Activated naive CD8-positive, alpha-beta T cell treated with anti-CD3 and anti-CD28 coated beads, Interleukin-2, amount 50 U/mL, for 24 hours (primary cell): ENCODE measurements at regions not wholly inside any gene's neighbourhood (a gene's known extent, or its start where the extent isn't known, plus 50 kb on each side); places are given as distances from the start of the nearest gene placed in this dataset.
"Not testable (repeated sequence)": the region's sequence is repeated elsewhere in the genome, so short reads cannot be mapped to it uniquely, and the experiment has no call there.

Source experiments
- ATAC-seq: fragments of 150-1000 bp; cut with Tn5 transposase; one replicate; pipeline ENCODE4 v1.10.0; 2021
- DNase-seq: peaks from one replicate; pipeline ENCODE4 v3.0.0; 2021
- H3K27ac Mint-ChIP-seq: one replicate; pipeline ENCODE4 v1.8.0; 2021; ENCODE audit warnings: mild to moderate bottlenecking, mixed read lengths
- H3K27me3 Mint-ChIP-seq: one replicate; pipeline ENCODE4 v1.8.0; 2021; ENCODE audit warnings: mixed read lengths
- H3K36me3 Mint-ChIP-seq: one replicate; pipeline ENCODE4 v1.8.0; 2021; ENCODE audit warnings: low read depth, mixed read lengths
- H3K4me1 Mint-ChIP-seq: one replicate; pipeline ENCODE4 v1.8.0; 2021; ENCODE audit warnings: mixed read lengths
- H3K4me3 Mint-ChIP-seq: one replicate; pipeline ENCODE4 v1.8.0; 2021; ENCODE audit warnings: mild to moderate bottlenecking, moderate library complexity, mixed read lengths
- H3K9me3 Mint-ChIP-seq: one replicate; pipeline ENCODE4 v1.8.0; 2021; ENCODE audit warnings: mixed read lengths

- H3K9me3 Mint-ChIP-seq: peaks cover 7% of the 10 kb centered on the region
- DNase-seq: no peak
Observed at GRCh38 chr5:82886911-82887310, 190.3 kb downstream of the TMEM167A start.

GRCh38 chr5:82885627-82886389 lies 191.4 kb downstream of the TMEM167A start:
- no peak for DNase-seq
- no peak overlapping the region for H3K27ac Mint-ChIP-seq
- H3K4me1 Mint-ChIP-seq: peaks cover 31% of the 10 kb centered on the region
- no peaks in the 10 kb centered on the region for H3K36me3 Mint-ChIP-seq
- peaks cover 7% of the 10 kb centered on the region for H3K9me3 Mint-ChIP-seq
- ATAC-seq: no peak
- H3K4me3 Mint-ChIP-seq: no peak overlapping the region
- peaks cover 5% of the 10 kb centered on the region for H3K27me3 Mint-ChIP-seq

More at GRCh38 chr5:82886911-82887310, 190.3 kb downstream of the TMEM167A start:
- Mint-ChIP-seq H3K27ac (no peak overlapping the region), H3K27me3 (peaks cover 5% of the 10 kb centered on the region), H3K4me3 (no peak overlapping the region), H3K4me1 (peaks cover 21% of the 10 kb centered on the region), H3K36me3 (no peaks in the 10 kb centered on the region)
- ATAC-seq: no peak

GRCh38 chr5:82884821-82885471 lies 192.2 kb downstream of the TMEM167A start:
- Mint-ChIP-seq H3K4me1 (peaks cover 31% of the 10 kb centered on the region), H3K27ac (no peak overlapping the region), H3K9me3 (peaks cover 14% of the 10 kb centered on the region), H3K27me3 (peaks cover 5% of the 10 kb centered on the region), H3K4me3 (no peak overlapping the region), H3K36me3 (no peaks in the 10 kb centered on the region)
- DNase-seq (no peak), ATAC-seq (no peak)

- Mint-ChIP-seq H3K36me3 (no peaks in the 10 kb centered on the region), H3K27me3 (peaks cover 5% of the 10 kb centered on the region), H3K4me3 (no peak overlapping the region), H3K4me1 (peaks cover 31% of the 10 kb centered on the region), H3K27ac (no peak overlapping the region), H3K9me3 (peaks cover 35% of the 10 kb centered on the region)
- ATAC-seq (no peak), DNase-seq (no peak)
Observed at GRCh38 chr5:82882316-82882715, 194.9 kb downstream of the TMEM167A start.

- no peaks in the 10 kb centered on the region for H3K36me3 Mint-ChIP-seq
- DNase-seq: no peak
- no peak overlapping the region for H3K4me3 Mint-ChIP-seq
- H3K27me3 Mint-ChIP-seq: peaks cover 5% of the 10 kb centered on the region
- no peak for ATAC-seq
- peaks cover 41% of the 10 kb centered on the region for H3K9me3 Mint-ChIP-seq
- peaks cover 31% of the 10 kb centered on the region for H3K4me1 Mint-ChIP-seq
- peak overlapping the region; percentile 10 for H3K27ac Mint-ChIP-seq
Observed at GRCh38 chr5:82881571-82882174, 195.5 kb downstream of the TMEM167A start.

GRCh38 chr5:82879089-82879488 lies 198.1 kb downstream of the TMEM167A start:
- Mint-ChIP-seq H3K4me3 (no peak overlapping the region), H3K27ac (no peak overlapping the region), H3K36me3 (no peaks in the 10 kb centered on the region), H3K4me1 (peaks cover 20% of the 10 kb centered on the region), H3K9me3 (peaks cover 45% of the 10 kb centered on the region), H3K27me3 (no peaks in the 10 kb centered on the region)
- ATAC-seq: no peak
- no peak for DNase-seq

- H3K9me3 Mint-ChIP-seq: peaks cover 16% of the 10 kb centered on the region
- no peak overlapping the region for H3K4me3 Mint-ChIP-seq
Observed at GRCh38 chr5:82873452-82873851, 203.7 kb downstream of the TMEM167A start.

GRCh38 chr5:82872321-82873288 lies 204.6 kb downstream of the TMEM167A start:
- not testable (repeated sequence) for ATAC-seq, H3K27me3 Mint-ChIP-seq, H3K4me3 Mint-ChIP-seq, DNase-seq, H3K4me1 Mint-ChIP-seq, H3K27ac Mint-ChIP-seq, H3K36me3 Mint-ChIP-seq
- peaks cover 13% of the 10 kb centered on the region for H3K9me3 Mint-ChIP-seq

More at GRCh38 chr5:82873452-82873851, 203.7 kb downstream of the TMEM167A start:
- no peaks in the 10 kb centered on the region for H3K36me3 Mint-ChIP-seq
- no peak for ATAC-seq
- peaks cover 2% of the 10 kb centered on the region for H3K27me3 Mint-ChIP-seq
- no peaks in the 10 kb centered on the region for H3K4me1 Mint-ChIP-seq
- no peak for DNase-seq
- no peak overlapping the region for H3K27ac Mint-ChIP-seq

- no peak overlapping the region for H3K27ac Mint-ChIP-seq
- H3K36me3 Mint-ChIP-seq: no peaks in the 10 kb centered on the region
- no peak for DNase-seq
- no peak for ATAC-seq
- H3K27me3 Mint-ChIP-seq: no peaks in the 10 kb centered on the region
- H3K9me3 Mint-ChIP-seq: no peaks in the 10 kb centered on the region
- no peaks in the 10 kb centered on the region for H3K4me1 Mint-ChIP-seq
- no peak overlapping the region for H3K4me3 Mint-ChIP-seq
Observed at GRCh38 chr5:82865625-82866024, 211.6 kb downstream of the TMEM167A start.

- no peaks in the 10 kb centered on the region for H3K36me3 Mint-ChIP-seq
- DNase-seq (no peak), ATAC-seq (no peak)
- H3K27ac Mint-ChIP-seq: no peak overlapping the region
- no peaks in the 10 kb centered on the region for H3K27me3 Mint-ChIP-seq
- H3K4me1 Mint-ChIP-seq: no peaks in the 10 kb centered on the region
- no peak overlapping the region for H3K4me3 Mint-ChIP-seq
- no peaks in the 10 kb centered on the region for H3K9me3 Mint-ChIP-seq
Observed at GRCh38 chr5:82863266-82863665, 213.9 kb downstream of the TMEM167A start.

GRCh38 chr5:82862711-82863110 lies 214.5 kb downstream of the TMEM167A start:
- ATAC-seq (no peak), DNase-seq (no peak)
- no peak overlapping the region for H3K4me3 Mint-ChIP-seq
- no peaks in the 10 kb centered on the region for H3K4me1 Mint-ChIP-seq
- H3K36me3 Mint-ChIP-seq: no peaks in the 10 kb centered on the region
- H3K9me3 Mint-ChIP-seq: no peaks in the 10 kb centered on the region
- H3K27me3 Mint-ChIP-seq: no peaks in the 10 kb centered on the region
- H3K27ac Mint-ChIP-seq: no peak overlapping the region

- H3K9me3 Mint-ChIP-seq: no peaks in the 10 kb centered on the region
- H3K27ac Mint-ChIP-seq: no peak overlapping the region
- ATAC-seq (no peak), DNase-seq (no peak)
- H3K36me3 Mint-ChIP-seq: no peaks in the 10 kb centered on the region
- H3K4me3 Mint-ChIP-seq: no peak overlapping the region
- H3K27me3 Mint-ChIP-seq: no peaks in the 10 kb centered on the region
- no peaks in the 10 kb centered on the region for H3K4me1 Mint-ChIP-seq
Observed at GRCh38 chr5:82862261-82862660, 214.9 kb downstream of the TMEM167A start.

GRCh38 chr5:82861701-82862100 lies 215.5 kb downstream of the TMEM167A start:
- ATAC-seq (no peak), DNase-seq (no peak)
- H3K9me3 Mint-ChIP-seq: no peaks in the 10 kb centered on the region
- H3K27ac Mint-ChIP-seq: no peak overlapping the region
- H3K4me1 Mint-ChIP-seq: no peaks in the 10 kb centered on the region
- no peaks in the 10 kb centered on the region for H3K36me3 Mint-ChIP-seq
- H3K27me3 Mint-ChIP-seq: no peaks in the 10 kb centered on the region
- H3K4me3 Mint-ChIP-seq: no peak overlapping the region

- Mint-ChIP-seq H3K27ac (no peak overlapping the region), H3K4me3 (no peak overlapping the region), H3K9me3 (no peaks in the 10 kb centered on the region), H3K27me3 (no peaks in the 10 kb centered on the region), H3K36me3 (no peaks in the 10 kb centered on the region), H3K4me1 (no peaks in the 10 kb centered on the region)
- DNase-seq (no peak), ATAC-seq (no peak)
Observed at GRCh38 chr5:82859451-82860140, 217.6 kb downstream of the TMEM167A start.
